Activated T-cell treated with anti-CD3 and anti-CD28 coated beads for 1 hour (primary cell): ENCODE measurements at regions not wholly inside any gene's neighbourhood (a gene's known extent, or its start where the extent isn't known, plus 50 kb on each side); places are given as distances from the start of the nearest gene placed in this dataset.
"Not testable (repeated sequence)": the region's sequence is repeated elsewhere in the genome, so short reads cannot be mapped to it uniquely, and the experiment has no call there.

ENCODE experiments used
- DNase-seq: peaks from one replicate; pipeline ENCODE4 v3.0.0-alpha.2; 2020; ENCODE audit warnings: low read depth

GRCh38 chr2:180829836-180830235 lies 150.6 kb upstream of the UBE2E3 start:
- no peak for DNase-seq

GRCh38 chr2:180829261-180829660 lies 151.1 kb upstream of the UBE2E3 start:
- no peak for DNase-seq

GRCh38 chr2:180828756-180829155 lies 151.6 kb upstream of the UBE2E3 start:
- DNase-seq, result no peak

GRCh38 chr2:180823546-180824141 lies 156.8 kb upstream of the UBE2E3 start:
- DNase-seq, result no peak

DNA sequence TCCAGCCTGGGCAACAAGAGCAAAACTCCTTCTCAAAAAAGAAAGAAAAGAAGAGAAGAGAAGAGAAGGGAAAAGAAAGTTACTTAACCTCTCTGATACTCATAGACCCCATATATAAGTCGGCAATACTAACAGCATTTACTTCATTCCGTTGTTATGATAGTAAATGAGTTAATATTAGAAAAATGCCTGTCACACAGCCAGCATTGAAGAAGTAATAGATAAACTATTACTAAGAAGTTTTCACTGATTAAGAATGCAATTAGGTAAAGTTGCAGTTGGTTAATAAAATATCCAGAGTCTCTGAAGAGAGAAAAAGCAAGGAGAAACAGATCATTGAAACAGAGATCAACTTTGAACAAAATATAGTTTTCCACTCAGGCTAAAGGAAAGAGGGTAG lies 161.3 kb upstream of the UBE2E3 start:
- DNase-seq, result no peak

- DNase-seq, result not testable (repeated sequence)
These were observed 161.7 kb upstream of the UBE2E3 start for GRCh38 chr2:180818700-180819099.

- no peak for DNase-seq
These were observed 181.3 kb upstream of the UBE2E3 start for GRCh38 chr2:180799141-180799540.

DNA sequence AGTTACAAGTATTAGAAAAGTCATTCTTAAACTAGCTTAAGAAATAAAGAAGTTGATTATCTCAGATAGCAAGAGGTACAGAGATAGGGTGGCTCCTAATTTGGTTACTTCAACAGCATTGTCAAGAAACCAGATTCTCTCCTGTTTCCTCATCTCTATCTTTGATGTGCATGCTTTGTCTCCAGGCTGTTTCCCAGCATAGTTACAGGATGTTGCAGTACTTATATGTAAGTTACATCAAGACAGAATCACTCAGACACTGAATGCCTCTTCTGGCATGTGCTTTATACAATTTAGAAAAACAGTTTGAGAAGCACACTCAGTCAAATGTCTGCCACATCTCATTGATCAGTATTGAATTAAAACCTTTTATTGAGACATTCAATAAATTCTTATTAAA lies 189.5 kb upstream of the UBE2E3 start:
- DNase-seq, result no peak

DNA sequence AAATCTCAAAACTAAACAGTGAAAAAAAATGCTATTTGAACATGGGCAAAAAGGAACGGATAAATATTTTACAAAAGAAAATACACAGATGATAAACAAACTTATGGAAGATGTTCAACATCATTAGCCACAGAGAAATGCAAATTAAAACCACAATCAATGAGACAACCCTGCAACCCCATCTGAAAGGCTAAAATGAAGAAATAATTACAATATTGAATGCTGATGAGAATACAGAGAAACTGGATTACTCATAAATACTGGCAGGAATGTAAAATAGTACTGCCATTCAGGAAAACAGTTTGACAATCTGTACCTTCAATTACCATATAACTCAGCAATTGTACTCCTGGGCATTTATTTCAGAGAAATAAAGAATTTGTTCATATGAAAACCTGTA lies 193.1 kb upstream of the UBE2E3 start:
- DNase-seq, result no peak

DNA sequence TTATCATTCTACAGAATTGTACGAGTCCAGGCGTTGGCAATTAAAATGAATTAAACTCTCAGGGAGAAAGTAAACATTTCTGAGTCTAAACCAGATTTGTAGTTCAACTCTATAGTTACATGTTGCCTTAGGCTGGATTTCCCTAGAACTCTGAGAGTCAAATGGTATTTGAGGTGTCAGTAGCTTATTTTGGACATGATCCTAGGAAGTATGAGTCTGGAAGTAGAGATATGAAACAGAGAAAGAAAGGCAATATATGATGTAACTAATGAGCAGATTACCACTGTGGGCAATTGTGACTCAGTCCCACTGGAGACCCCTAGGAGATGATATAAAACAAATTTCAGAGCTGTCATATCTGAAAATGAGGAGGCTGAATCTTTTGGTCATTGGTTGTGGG lies 199.1 kb upstream of the UBE2E3 start:
- DNase-seq, result no peak

DNA sequence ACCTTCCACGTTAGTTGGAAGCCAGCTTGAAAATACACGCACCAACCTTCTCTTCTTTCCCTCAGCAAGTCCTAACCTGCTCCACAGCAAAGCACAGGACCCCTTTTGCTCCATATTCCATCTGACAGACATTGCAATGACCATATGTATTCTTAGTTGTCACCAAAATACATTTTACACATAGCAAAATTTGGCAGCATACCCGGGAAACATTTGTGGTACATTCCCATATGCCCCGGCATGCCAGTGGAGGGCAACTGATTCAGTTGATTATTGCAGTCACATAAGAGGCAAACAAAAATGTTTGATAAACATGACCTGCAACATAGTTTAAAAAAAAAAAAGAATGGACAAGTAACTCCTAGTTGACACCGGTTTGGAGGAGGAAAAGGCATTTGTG lies 202.1 kb upstream of the UBE2E3 start:
- DNase-seq, result no peak

DNA sequence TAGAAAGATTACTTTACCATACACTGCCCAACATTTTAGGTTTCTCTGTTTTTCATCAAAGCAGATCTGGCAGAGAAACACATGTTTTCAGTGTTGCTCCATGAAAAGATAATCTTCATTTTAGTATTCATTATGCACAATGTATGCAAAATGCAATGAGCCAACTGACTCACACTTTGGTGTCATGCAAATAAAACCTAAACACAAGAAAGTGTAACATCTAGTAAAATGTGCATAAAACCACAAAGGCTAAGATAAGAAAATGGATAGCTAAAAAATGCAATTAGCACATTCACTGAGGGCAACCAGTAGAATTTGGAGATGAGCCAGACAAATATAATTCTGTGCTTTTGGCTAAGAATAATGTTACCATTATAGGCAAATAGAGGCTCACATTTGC lies 203.5 kb upstream of the UBE2E3 start:
- no peak for DNase-seq

- DNase-seq, result no peak
These were observed 204.7 kb upstream of the UBE2E3 start for GRCh38 chr2:180775711-180776110.

DNA sequence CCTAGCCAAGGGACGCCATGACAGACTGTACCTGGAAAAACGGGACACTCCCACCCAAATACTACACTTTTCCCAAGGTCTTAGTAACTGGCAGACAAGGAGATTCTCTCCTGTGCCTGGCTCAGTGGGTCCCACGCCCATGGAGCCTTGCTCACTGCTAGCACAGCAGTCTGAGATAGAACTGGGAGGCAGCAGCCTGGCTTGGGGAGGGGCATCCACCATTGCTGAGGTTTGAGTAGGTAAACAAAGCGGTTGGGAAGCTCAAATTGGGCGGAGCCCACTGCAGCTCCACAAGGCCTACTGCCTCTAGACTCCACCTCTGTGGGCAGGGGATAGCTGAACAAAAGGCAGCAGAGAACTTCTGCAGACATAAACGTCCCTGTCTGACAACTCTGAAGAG lies 215.1 kb upstream of the UBE2E3 start:
- not testable (repeated sequence) for DNase-seq

DNA sequence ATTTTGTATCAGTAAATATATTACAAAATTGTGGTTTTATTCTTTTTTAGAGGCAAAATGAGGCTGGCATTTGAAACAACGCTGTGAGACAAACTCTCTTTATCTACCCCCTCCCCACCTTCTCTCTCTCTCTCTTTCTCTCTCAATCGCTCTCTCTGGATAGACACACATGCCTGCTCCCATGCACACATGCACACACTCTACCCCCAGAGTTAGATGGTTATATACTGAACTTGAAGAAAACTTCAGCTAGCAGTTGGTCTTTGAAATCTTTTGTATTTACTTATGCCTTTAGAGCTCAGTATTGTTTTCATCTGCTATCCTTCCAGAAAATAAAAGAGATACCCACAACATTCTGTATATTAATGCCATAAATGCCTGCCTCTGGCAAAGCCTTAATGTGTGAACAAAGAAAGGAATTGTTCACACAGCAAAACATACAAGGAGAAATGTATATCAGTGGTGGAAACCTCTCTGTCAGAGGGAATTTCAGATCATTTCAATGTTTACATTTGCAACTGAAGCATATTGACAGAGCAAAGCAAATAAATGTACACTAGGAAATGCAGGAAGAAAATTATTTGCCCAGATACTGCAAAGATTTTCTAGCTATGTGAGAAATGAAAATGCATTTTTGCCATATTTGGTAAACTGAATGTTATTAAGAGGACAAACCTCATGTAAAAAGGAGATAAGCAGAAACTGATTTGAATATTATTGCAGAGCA lies 217.0 kb upstream of the UBE2E3 start:
- DNase-seq, result no peak

DNA sequence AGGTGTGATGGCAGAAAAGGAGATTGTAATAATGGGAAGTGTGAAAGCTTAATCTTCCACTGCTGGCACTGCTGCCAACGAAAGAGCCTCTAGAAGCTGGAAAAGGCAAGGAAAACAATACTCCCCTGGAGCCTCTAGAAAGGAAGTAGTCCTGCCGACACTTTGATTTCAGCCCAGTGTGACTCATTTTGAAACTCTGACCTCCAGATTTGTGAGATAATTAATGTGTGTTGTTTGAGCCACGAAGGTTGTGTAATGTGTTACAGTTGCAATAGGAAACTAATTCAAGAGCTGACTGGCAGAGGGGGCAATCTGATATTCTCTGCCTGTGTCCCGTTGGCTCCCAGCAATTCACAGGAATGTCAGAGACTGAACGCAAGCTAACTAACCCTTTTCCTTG lies 219.2 kb upstream of the UBE2E3 start:
- no peak for DNase-seq

GRCh38 chr2:180759631-180760030 lies 220.8 kb upstream of the UBE2E3 start:
- DNase-seq, result no peak

- DNase-seq, result no peak
These were observed 226.3 kb upstream of the UBE2E3 start for GRCh38 chr2:180753809-180754761.

GRCh38 chr2:180751306-180751920 lies 229.0 kb upstream of the UBE2E3 start:
- DNase-seq, result no peak

- no peak for DNase-seq
These were observed 232.7 kb upstream of the UBE2E3 start for GRCh38 chr2:180747728-180748127.

GRCh38 chr2:180743401-180743800 lies 237.0 kb upstream of the UBE2E3 start:
- no peak for DNase-seq

DNA sequence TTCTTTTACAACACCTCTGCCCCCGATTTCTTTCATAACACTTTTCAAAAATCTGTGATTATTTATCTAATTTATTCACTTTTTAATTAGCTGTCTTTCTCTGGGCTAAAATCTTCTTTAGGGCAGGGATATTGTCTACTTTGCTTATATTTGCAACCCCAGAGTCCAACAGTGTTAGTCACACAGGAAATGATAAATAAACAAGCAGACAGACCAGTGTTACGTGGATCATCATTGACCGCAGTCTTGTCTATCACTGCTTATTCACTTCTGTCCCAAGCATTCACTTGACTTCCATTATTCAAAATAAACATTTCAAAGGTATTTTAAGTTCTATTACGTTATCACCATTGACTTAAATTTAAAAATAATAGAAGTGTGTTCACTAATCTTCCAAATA lies 237.6 kb upstream of the UBE2E3 start:
- DNase-seq, result no peak
